Fibroblast of lung (primary cell): ENCODE measurements at regions not wholly inside any gene's neighbourhood (a gene's known extent, or its start where the extent isn't known, plus 50 kb on each side); places are given as distances from the start of the nearest gene placed in this dataset.

Experiments used
- DNase-seq, 2 donors: peaks; one replicate each; pipeline versions ENCODE4 v3.0.0 to v3.0.0-alpha.2; 2010; ENCODE audit warnings: low read depth in 2 of 2
- H2AFZ ChIP-seq: 2 replicates; pipeline ENCODE4 v1.5.1; 2012; ENCODE audit warnings: low read length, control low read depth, inconsistent platforms
- H3K27ac ChIP-seq: 2 replicates; pipeline ENCODE4 v1.5.1; 2011; ENCODE audit warnings: low read length, control low read depth; ENCODE audit not compliant: insufficient read depth
- H3K27me3 ChIP-seq: 2 replicates; pipeline ENCODE4 v1.5.1; 2011; ENCODE audit warnings: mild to moderate bottlenecking, low read length; ENCODE audit not compliant: control insufficient read depth, insufficient read depth
- H3K36me3 ChIP-seq: 2 replicates; pipeline ENCODE4 v1.5.1; 2011; ENCODE audit warnings: low read length; ENCODE audit not compliant: control insufficient read depth, insufficient read depth
- H3K4me1 ChIP-seq: 2 replicates; pipeline ENCODE4 v1.5.1; 2011; ENCODE audit warnings: low read length; ENCODE audit not compliant: control insufficient read depth, insufficient read depth; ENCODE audit errors: extremely low read depth
- H3K4me2 ChIP-seq: 2 replicates; pipeline ENCODE4 v1.5.1; 2011; ENCODE audit warnings: low read length, control low read depth; ENCODE audit not compliant: insufficient read depth; ENCODE audit errors: extremely low read depth
- H3K4me3 ChIP-seq, 4 experiments: fragments of 200-600 bp in 1 of 4; sonication (generic) in 1 of 4; replicated peaks in 1 of 4; 2 replicates each; pipeline ENCODE4 v1.5.1; 2011 to 2016; ENCODE audit warnings: low read length in 4 of 4, low read depth in 3 of 4, mild to moderate bottlenecking in 3 of 4, control low read depth in 2 of 4, inconsistent platforms in 1 of 4, mixed read lengths in 1 of 4; ENCODE audit not compliant: insufficient read depth in 1 of 4; ENCODE audit errors: control extremely low read depth in 1 of 4
- H3K79me2 ChIP-seq: 2 replicates; pipeline ENCODE4 v1.5.1; 2012; ENCODE audit warnings: mild to moderate bottlenecking, low read length, inconsistent platforms; ENCODE audit not compliant: control insufficient read depth, insufficient read depth
- H3K9ac ChIP-seq: 2 replicates; pipeline ENCODE4 v1.5.1; 2011; ENCODE audit warnings: mild to moderate bottlenecking, low read length, control low read depth; ENCODE audit not compliant: insufficient read depth
- H3K9me3 ChIP-seq: 2 replicates; pipeline ENCODE4 v1.5.1; 2012; ENCODE audit warnings: low read depth, low read length; ENCODE audit not compliant: control insufficient read depth, insufficient read depth
- H4K20me1 ChIP-seq: 2 replicates; pipeline ENCODE4 v1.5.1; 2011; ENCODE audit warnings: low read length; ENCODE audit not compliant: control insufficient read depth, insufficient read depth; ENCODE audit errors: extremely low read depth
- EZH2 ChIP-seq: IDR thresholded peaks from 2 replicates; pipeline ENCODE4 v1.5.1; 2012; ENCODE audit warnings: low read length, control low read depth, mild to moderate bottlenecking; ENCODE audit errors: missing control alignments
- TF ChIP-seq, protein P1 (sequence below), 2 donors: IDR thresholded peaks in 1 of 2; conservative IDR thresholded peaks in 1 of 2; 1 replicate in 1 of 2; 2 replicates in 1 of 2; pipeline ENCODE4 v1.5.1; 2011 to 2012; ENCODE audit warnings: low read length in 2 of 2, control low read depth in 1 of 2, inconsistent platforms in 1 of 2, low read depth in 1 of 2, mild to moderate bottlenecking in 1 of 2

DNA sequence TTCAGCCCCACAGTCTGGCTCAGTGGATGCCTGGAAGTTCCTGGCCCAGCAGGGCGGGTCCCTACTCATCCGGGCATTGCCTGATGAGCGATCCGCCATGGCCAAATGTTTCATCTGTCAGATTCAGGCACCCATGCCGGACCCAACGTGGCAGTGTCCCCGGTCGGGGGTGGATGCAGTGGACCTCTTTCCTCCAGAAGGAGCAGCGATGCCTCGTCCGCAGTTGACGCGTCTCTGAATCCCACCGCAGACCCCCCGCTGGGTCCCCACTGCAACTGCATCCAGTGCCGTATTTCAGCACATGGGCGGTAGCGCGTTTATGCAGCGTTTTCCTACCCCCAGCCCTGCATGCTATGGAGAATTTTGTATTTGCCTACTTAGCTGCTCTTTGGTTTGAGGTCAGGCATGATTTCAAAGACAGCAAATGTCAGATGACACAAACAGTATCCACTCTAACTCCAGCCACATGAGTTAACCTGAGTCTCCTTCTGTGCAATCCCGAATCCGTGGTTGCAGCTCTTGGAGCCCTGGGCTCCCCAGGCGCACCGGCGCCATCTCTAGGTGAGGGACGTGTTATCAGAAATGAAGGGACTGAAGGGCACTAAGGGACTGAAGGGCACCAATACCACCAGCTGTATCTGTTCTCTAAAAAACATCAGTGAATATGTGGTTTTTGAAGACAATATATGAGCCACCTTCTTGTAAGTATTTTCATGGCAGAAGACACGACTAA lies 72.6 kb upstream of the THBS2 start:
- Histone ChIP-seq H3K27me3 (no peaks in the 10 kb centered on the region), H3K36me3 (no peaks in the 10 kb centered on the region), H4K20me1 (no peaks in the 10 kb centered on the region), H3K4me2 (no peak overlapping the region), H3K4me1 (no peaks in the 10 kb centered on the region), H3K4me3 (no peak overlapping the region), H3K9me3 (no peaks in the 10 kb centered on the region), H2AFZ (no peak overlapping the region), H3K9ac (no peak overlapping the region), H3K27ac (no peak overlapping the region), H3K79me2 (no peaks in the 10 kb centered on the region)
- no peak for TF ChIP-seq EZH2
- TF ChIP-seq, protein P1, sequence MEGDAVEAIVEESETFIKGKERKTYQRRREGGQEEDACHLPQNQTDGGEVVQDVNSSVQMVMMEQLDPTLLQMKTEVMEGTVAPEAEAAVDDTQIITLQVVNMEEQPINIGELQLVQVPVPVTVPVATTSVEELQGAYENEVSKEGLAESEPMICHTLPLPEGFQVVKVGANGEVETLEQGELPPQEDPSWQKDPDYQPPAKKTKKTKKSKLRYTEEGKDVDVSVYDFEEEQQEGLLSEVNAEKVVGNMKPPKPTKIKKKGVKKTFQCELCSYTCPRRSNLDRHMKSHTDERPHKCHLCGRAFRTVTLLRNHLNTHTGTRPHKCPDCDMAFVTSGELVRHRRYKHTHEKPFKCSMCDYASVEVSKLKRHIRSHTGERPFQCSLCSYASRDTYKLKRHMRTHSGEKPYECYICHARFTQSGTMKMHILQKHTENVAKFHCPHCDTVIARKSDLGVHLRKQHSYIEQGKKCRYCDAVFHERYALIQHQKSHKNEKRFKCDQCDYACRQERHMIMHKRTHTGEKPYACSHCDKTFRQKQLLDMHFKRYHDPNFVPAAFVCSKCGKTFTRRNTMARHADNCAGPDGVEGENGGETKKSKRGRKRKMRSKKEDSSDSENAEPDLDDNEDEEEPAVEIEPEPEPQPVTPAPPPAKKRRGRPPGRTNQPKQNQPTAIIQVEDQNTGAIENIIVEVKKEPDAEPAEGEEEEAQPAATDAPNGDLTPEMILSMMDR (conservative IDR thresholded peaks at IDR 0.05 in 1 of 2, IDR thresholded peaks at IDR 0.05 in 1 of 2; ENCODE audit: low read depth in 1 of 2, low read length in 2 of 2) = peak; percentile 18 to 49
- peak; percentile 35 to 59 for DNase-seq

DNA sequence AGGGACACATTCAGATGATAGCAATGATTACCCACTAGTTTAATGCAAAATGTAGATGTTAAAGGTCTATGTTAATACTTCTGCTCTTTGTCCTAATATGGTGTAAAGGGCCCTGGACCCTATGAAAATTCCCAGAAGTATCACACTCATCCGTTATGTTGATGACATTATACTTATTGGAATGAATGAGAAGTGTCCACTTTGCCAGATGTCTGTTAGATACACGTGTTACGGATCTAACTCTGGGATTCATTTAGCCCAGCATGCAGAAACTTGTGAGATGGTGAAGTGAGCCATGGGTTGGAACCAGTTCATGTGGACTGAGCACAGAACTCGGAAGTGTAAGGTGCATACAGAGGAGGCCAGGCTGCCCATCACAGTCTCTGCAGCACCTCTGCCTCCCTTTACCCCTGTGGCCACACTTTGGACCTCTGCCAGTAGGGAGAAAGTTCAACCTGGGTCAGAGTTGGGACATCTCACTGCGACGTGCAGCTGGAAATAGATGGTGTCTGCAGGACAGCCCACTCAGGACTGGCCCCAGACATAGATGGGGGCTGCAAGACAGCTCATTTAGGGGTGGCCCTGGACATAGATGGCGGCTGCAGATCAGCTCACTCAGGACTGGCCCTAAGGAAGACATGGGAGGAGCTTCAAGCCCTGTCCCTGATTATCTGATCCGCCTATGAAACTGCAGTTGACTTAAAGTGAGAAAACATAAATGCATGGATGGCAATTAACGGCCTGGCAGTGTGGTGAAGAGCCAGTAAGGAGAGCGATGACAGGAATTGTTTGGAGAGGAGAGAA lies 71.2 kb upstream of the THBS2 start:
- H3K79me2 ChIP-seq = no peaks in the 10 kb centered on the region
- no peak for DNase-seq
- H3K4me1 ChIP-seq = no peaks in the 10 kb centered on the region
- no peak overlapping the region for H3K27ac ChIP-seq
- H3K9ac ChIP-seq = no peak overlapping the region
- no peak overlapping the region for H3K4me3 ChIP-seq
- no peaks in the 10 kb centered on the region for H3K9me3 ChIP-seq
- no peak overlapping the region for H3K4me2 ChIP-seq
- H3K36me3 ChIP-seq = no peaks in the 10 kb centered on the region
- TF ChIP-seq, protein P1 (conservative IDR thresholded peaks at IDR 0.05 in 1 of 2, IDR thresholded peaks at IDR 0.05 in 1 of 2; ENCODE audit: low read depth in 1 of 2, low read length in 2 of 2) = no peak
- TF ChIP-seq EZH2 = no peak
- H4K20me1 ChIP-seq = no peaks in the 10 kb centered on the region
- H3K27me3 ChIP-seq = no peaks in the 10 kb centered on the region
- H2AFZ ChIP-seq = no peak overlapping the region

DNA sequence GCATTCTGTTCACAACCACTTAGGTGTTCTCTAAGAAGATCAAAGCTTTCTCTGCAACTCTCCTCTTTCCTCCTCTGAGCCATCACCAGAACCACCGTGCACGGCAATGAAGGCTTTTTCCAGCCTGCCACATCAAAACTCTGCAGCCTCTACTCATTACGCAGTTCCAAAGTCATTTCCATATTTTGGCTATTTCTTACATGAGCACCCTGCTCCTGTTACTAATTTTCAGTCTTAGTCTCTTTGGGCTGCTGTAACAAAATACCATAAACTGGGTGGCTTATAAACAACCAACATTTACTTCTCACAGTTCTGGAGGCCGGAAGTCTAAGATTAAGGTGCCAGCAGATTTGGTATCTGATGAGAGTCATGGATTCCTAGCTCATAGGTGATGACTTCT lies 70.4 kb upstream of the THBS2 start:
- Histone ChIP-seq H3K4me2 (no peak overlapping the region), H3K27me3 (no peaks in the 10 kb centered on the region), H3K4me3 (no peak overlapping the region), H3K27ac (no peak overlapping the region), H3K36me3 (no peaks in the 10 kb centered on the region), H3K9ac (no peak overlapping the region), H3K4me1 (no peaks in the 10 kb centered on the region), H2AFZ (no peak overlapping the region), H3K9me3 (no peaks in the 10 kb centered on the region), H4K20me1 (no peaks in the 10 kb centered on the region), H3K79me2 (no peaks in the 10 kb centered on the region)
- DNase-seq = no peak
- TF ChIP-seq, protein P1 (conservative IDR thresholded peaks at IDR 0.05 in 1 of 2, IDR thresholded peaks at IDR 0.05 in 1 of 2; ENCODE audit: low read depth in 1 of 2, low read length in 2 of 2) = no peak
- no peak for TF ChIP-seq EZH2
